ENCODE measurements at regions not wholly inside any gene's neighbourhood (a gene's known extent, or its start where the extent isn't known, plus 50 kb on each side); places are given as distances from the start of the nearest gene placed in this dataset.

DNA sequence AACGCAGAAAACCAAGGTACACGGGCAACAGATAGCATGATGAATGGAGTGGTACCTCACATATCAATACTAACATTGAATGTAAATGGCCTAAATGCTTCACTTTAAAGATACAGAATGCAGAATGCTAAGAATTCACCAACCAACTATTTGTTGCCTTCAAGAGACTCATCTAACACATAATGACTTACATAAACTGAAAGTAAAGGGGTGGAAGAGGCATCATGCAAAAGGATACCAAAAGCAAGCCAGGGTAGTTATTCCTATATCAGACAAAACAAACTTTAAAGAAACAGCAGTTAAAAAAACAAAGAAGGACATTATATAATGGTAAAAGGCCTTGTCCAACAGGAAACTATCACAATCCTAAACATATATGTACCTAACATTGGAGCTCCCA, 137.1 kb upstream of the APP start:
- no peak for TF ChIP-seq CTCF (IDR thresholded peaks at IDR 0.05)
- no peak for TF ChIP-seq POLR2A (IDR thresholded peaks at IDR 0.05)

All from lower leg skin (tissue), 3 donors.